SK-N-DZ (cell line): ENCODE measurements at regions not wholly inside any gene's neighbourhood (a gene's known extent, or its start where the extent isn't known, plus 50 kb on each side); places are given as distances from the start of the nearest gene placed in this dataset.
"Not testable (repeated sequence)": the region's sequence is repeated elsewhere in the genome, so short reads cannot be mapped to it uniquely, and the experiment has no call there.

Experiments
- DNase-seq: peaks from one replicate; pipeline ENCODE4 v3.0.0-alpha.2; 2015; ENCODE audit warnings: low spot score

- DNase-seq: no peak
Observed at GRCh38 chr12:97616946-97617345, 154.3 kb downstream of the RMST start.

- DNase-seq: no peak
Observed at GRCh38 chr12:97628962-97629361, 166.4 kb downstream of the RMST start.

- no peak for DNase-seq
Observed at GRCh38 chr12:97629382-97629781, 166.8 kb downstream of the RMST start.

GRCh38 chr12:97630356-97630755, 167.8 kb downstream of the RMST start:
- DNase-seq: no peak

DNA sequence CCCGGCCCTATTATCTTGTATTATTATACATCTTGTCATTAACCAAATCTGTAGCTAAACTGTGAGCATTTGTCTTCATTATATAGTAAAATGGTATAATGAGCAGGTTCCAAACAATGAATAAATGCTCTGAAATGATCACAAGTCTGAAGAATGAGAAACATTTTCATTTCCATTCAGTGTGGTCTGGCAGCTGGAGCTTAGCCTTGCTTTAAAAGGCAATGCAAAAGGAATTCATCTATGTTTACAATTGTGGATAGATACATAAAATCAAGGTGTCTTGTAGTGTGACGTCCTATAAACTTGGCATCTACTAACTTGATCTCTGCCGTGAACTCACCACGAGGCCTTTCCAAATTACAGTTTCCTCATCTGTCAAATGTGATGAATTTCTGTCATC, 168.3 kb downstream of the RMST start:
- no peak for DNase-seq

- DNase-seq: no peak
Observed at GRCh38 chr12:97637770-97638169, 175.2 kb downstream of the RMST start.

DNA sequence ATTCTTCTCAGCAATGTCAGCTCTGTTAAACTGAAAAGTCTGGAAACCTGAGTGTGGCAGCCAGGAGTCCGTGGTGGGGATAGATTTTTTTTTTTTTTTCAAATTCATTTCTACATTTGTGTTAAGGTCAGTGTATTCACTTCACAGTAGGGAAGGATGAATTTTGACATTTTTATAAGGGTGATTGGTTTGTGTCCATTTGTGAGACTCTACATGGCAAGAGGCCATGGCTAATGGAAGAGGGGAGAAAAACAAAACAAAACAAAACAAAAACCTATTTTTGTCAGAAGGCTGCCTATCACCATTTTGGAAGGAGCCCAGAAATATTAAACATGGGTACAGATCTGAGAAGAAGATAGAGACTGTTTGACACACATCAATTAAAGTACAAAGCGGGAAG, 176.1 kb downstream of the RMST start:
- DNase-seq: no peak

- DNase-seq: no peak
Observed at GRCh38 chr12:97639702-97640101, 177.1 kb downstream of the RMST start.

- no peak for DNase-seq
Observed at GRCh38 chr12:97640826-97641225, 178.2 kb downstream of the RMST start.

DNA sequence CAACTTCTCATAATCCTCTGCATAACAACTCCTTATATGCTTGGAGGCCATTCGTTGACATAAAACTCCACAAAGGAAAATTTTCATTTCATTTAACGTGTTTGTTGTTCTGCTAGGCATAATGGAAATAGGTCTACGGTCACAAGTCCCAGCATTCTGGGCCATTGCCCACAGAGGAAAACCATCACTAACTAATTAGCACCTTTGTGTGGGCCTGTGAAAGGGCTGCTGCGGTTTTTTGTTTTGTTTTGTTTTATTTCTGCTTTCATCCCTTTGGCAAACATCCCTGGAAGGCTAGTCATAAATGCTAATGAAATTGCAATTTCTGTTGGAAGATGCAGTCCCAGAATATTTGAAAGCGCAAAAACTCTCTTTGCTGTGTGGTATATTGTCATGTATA, 180.3 kb downstream of the RMST start:
- no peak for DNase-seq

- DNase-seq: no peak
Observed at GRCh38 chr12:97643924-97644323, 181.3 kb downstream of the RMST start.

GRCh38 chr12:97645726-97646125, 183.1 kb downstream of the RMST start:
- no peak for DNase-seq

GRCh38 chr12:97647142-97647541, 184.5 kb downstream of the RMST start:
- no peak for DNase-seq

GRCh38 chr12:97650242-97650641, 187.6 kb downstream of the RMST start:
- DNase-seq: no peak

DNA sequence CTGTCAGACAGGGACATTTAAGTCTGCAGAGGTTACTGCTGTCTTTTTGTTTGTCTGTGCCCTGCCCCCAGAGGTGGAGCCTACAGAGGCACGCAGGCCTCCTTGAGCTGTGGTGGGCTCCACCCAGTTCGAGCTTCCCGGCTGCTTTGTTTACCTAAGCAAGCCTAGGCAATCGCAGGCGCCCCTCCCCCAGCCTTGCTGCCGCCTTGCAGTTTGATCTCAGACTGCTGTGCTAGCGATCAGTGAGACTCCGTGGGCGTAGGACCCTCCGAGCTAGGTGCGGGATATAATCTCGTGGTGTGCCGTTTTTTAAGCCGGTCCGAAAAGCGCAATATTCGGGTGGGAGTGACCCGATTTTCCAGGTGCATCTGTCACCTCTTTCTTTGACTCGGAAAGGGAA, 193.9 kb downstream of the RMST start:
- not testable (repeated sequence) for DNase-seq

DNA sequence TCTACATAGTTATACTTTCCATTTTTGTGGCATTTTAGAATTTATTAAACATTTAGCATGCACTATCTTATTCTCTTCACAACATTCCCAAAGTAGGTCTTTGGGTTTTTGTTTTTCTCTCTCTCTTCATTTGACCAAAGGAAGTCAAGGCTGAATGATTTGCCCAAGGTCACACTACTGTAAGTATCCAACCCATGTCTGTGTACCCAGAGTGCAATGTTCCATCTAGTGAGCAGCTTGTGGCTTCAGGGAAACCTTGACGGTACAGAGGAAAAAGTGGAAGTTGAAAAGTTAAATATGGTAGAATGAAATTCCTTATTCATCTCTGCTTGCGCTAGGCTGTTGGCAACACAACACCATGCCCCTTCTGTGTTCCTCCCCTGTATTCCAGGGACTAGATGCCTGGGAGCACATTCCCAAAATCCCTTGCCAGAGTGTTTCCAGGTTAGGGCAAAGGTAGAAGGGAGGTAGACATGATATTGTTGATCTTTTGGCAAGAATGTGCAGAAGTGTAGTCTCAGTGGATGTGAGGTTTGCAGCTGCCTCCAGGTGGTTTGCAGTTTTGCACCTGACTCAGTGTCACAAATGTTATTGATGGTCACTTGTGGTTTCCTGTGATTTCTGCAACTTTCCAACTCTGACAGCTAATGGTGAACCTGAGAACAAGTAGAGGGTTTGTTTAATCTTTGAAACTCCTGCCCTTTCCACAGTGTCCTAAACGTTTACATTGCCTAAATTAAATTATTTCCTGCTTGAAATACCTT, 196.7 kb downstream of the RMST start:
- DNase-seq: no peak

DNA sequence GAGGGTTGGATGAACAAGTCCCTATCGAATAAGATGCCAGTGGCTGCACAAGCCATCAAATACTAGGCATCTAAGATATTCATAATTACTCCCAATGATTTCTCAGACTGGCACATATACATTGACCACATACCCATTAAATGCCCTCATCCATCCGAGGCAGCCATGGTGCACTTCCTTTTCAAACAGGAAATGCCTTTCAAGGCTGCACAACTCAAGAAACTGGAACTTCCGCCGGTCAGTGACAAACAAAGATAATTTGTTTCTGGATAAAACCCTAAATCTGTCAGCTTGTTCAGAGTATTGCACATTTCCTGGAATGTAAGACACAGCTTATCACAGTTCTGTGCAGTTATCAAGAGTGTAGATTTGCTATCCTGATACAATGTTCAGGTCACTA, 203.7 kb downstream of the RMST start:
- no peak for DNase-seq

GRCh38 chr12:97672870-97673269, 210.3 kb downstream of the RMST start:
- no peak for DNase-seq

DNA sequence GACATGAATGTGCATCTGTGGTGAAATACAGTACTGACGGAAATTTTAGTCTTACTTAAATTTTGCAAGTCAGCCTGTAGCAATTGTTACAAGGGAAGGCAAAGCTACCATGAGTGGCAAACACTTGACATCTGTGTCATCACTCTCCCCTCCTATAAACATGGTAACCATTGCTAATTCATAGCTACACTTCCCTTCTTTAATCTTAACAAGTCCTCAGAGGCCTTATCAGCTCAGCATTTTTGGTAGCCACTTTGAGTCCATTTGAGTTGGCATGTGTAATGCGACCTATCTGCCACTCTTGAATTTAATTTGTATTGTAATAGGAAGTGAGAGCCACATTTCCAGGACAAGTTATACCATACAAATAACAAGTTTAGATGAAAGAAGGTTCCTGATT, 218.1 kb downstream of the RMST start:
- no peak for DNase-seq

DNA sequence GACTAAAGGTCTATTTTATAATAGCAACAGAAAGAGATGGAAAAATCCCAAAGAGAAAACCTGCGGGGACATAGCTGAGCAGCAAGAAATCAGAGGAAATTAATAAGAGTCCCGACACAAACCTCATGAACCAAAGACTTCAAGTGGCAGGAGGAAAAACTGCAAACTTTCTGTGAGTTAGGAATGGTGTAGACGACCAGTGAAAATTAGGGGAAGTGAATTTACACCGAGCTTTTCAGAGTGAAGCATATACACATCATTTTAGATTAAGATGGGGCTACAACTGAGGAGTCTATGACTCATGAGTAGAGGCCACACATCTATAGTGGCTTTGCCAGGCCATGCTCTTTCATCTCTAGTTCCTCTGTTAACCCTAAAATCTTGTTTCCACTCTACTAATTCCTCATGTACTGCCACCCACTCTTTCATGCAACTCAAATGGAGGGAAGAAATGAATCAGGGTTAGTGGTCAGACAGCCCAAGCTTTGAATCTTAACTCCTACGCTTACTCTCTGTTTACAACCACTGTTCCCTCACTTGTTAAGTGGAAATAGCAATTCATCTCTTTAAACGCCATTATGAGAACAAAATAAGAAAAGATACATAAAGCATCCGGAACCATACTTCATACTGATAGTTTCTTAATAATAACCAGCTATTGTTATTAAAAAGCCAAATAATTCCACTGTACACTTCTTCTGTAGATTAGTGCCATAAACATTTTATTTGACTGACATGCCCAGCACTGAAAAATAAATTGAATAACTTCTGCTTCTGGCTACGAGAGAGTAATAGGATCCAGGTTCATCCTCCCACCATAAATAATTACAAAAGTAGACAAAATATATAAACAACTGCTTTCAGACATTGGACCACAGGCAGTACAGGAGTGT, 219.3 kb downstream of the RMST start:
- DNase-seq: no peak

DNA sequence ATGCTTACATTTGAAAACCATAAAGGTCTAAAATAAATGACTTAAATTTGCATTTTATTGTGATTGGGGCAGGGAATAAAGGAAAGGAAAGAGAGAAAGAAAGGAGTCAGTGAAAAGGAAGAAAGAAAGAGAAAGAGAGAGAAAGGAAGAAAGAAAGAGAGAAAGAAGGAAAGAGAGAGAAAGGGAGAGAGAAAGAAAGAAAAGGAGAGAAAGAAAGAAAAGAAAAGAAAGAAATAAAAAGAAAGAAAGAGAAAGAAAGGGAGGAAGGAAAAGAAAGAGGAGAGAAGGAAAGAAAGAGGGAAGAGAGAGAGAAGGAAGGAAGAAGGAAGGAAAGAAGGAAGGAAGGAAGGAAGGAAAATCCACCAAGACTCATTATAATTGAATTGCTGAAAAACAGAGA, 222.8 kb downstream of the RMST start:
- DNase-seq: no peak

GRCh38 chr12:97701901-97702300, 239.3 kb downstream of the RMST start:
- no peak for DNase-seq

- no peak for DNase-seq
Observed at GRCh38 chr12:97711392-97711791, 248.8 kb downstream of the RMST start.
